ENCODE measurements at regions not wholly inside any gene's neighbourhood (a gene's known extent, or its start where the extent isn't known, plus 50 kb on each side); places are given as distances from the start of the nearest gene placed in this dataset.

GRCh38 chr5:63029891-63030290 lies 451.3 kb downstream of the LRRC70 start:
- ATAC-seq (no peak), DNase-seq (ENCODE audit: extremely low read depth in 1 of 4, low spot score in 3 of 4) (no peak), FAIRE-seq (no peak)
- 6% methylated on average over 3 of the region's 3 CpGs for WGBS (ENCODE audit: insufficient coverage, low coverage, missing lambda C conversion rate)
- Histone ChIP-seq H3K4me2 (ENCODE audit: insufficient read depth, low read length) (no peak overlapping the region), H4K20me1 (replicated peaks; ENCODE audit: control insufficient read depth, insufficient read depth, low read length) (no peaks in the 10 kb centered on the region), H3K9me3 (replicated peaks; ENCODE audit: control insufficient read depth, insufficient read depth, low read depth, low read length) (no peaks in the 10 kb centered on the region), H3K36me3 (ENCODE audit: control insufficient read depth, insufficient read depth, low read length) (no peaks in the 10 kb centered on the region), H3K27me3 (ENCODE audit: control insufficient read depth in 2 of 2, insufficient read depth in 2 of 2, low read length in 2 of 2) (no peaks in the 10 kb centered on the region), H3K79me2 (ENCODE audit: control insufficient read depth, insufficient read depth, low read length) (no peaks in the 10 kb centered on the region), H3K27ac (ENCODE audit: extremely low read depth, low read depth, low read length) (no peak overlapping the region), H3K4me1 (replicated peaks in 1 of 2; ENCODE audit: control insufficient read depth in 2 of 2, insufficient read depth in 2 of 2, low read length in 2 of 2) (no peaks in the 10 kb centered on the region), H3K9ac (ENCODE audit: insufficient read depth in 1 of 2, low read depth in 2 of 2, low read length in 2 of 2) (no peak overlapping the region), H3K4me3 (no peak overlapping the region), H3K9me1 (ENCODE audit: control insufficient read depth, insufficient read depth, low read length) (no peaks in the 10 kb centered on the region), H2AFZ (ENCODE audit: low read depth, low read length) (no peak overlapping the region)
- ChIA-PET CTCF (ENCODE audit: low intra/inter-chr PET ratio) (no interaction called here), POLR2A (no interaction called here)
- TF ChIP-seq, protein P1, sequence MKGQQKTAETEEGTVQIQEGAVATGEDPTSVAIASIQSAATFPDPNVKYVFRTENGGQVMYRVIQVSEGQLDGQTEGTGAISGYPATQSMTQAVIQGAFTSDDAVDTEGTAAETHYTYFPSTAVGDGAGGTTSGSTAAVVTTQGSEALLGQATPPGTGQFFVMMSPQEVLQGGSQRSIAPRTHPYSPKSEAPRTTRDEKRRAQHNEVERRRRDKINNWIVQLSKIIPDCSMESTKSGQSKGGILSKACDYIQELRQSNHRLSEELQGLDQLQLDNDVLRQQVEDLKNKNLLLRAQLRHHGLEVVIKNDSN (CRISPR knock-in tag; IDR thresholded peaks at IDR 0.05), result no peak
- TF ChIP-seq RBM22 (IDR thresholded peaks at IDR 0.05; ENCODE audit: low read depth, low read length, poor library complexity, severe bottlenecking) (no peak), MIER1 (IDR thresholded peaks at IDR 0.05; ENCODE audit: low read depth) (no peak), NR3C1 (CRISPR knock-in tag; IDR thresholded peaks at IDR 0.05) (no peak), KAT7 (CRISPR knock-in tag; IDR thresholded peaks at IDR 0.05; ENCODE audit: borderline replicate concordance) (no peak), ZKSCAN3 (CRISPR knock-in tag; IDR thresholded peaks at IDR 0.05) (no peak), TFAM (CRISPR knock-in tag; conservative IDR thresholded peaks at IDR 0.05) (no peak), ETV1 (tag; conservative IDR thresholded peaks at IDR 0.05; ENCODE audit: low read depth) (no peak)
- no TSS peak for BruUV-seq (replicated peaks)
- intact Hi-C loops (cut with micrococcal nuclease) (no loop called here), in situ Hi-C loops (cut with MboI) (no loop called here)

Measured in K562 (cell line).